B cell (primary cell): ENCODE measurements at regions not wholly inside any gene's neighbourhood (a gene's known extent, or its start where the extent isn't known, plus 50 kb on each side); places are given as distances from the start of the nearest gene placed in this dataset.

Experiments
- ATAC-seq: fragments of 200-7000 bp; cut with Tn5 transposase; one replicate; pipeline ENCODE4 v1.10.0; 2021; ENCODE audit warnings: low read depth, mild to moderate bottlenecking, moderate number of reproducible peaks, moderate library complexity
- CTCF ChIA-PET: fragments of 350-600 bp; sonication (Branson Sonifier 250); formaldehyde crosslinking; loops from one replicate; lab custom pipeline; 2021; ENCODE audit warnings: antibody characterized with exemption, inconsistent platforms; lab: Charles Lee
- POLR2A ChIA-PET: fragments of 350-600 bp; sonication (Branson Sonifier 250); formaldehyde crosslinking; loops from one replicate; lab custom pipeline; 2021; ENCODE audit warnings: antibody characterized with exemption; lab: Charles Lee
- DNase-seq: peaks from one replicate; pipeline ENCODE4 v3.0.0; 2013
- H2AFZ ChIP-seq: 2 replicates; pipeline ENCODE4 v1.6.1; 2012; ENCODE audit warnings: mild to moderate bottlenecking, low read depth, low read length; ENCODE audit not compliant: insufficient read depth, poor library complexity, severe bottlenecking
- H3K27ac ChIP-seq, 2 donors: 1 replicate in 1 of 2; 2 replicates in 1 of 2; pipeline ENCODE4 v1.5.1; 2012 to 2013; ENCODE audit warnings: low read length in 2 of 2, mild to moderate bottlenecking in 2 of 2, moderate library complexity in 1 of 2
- H3K27me3 ChIP-seq, 4 experiments: fragments of 200-600 bp in 1 of 4; sonication (generic) in 1 of 4; replicated peaks in 1 of 4; 1 replicate in 2 of 4; 2 replicates in 2 of 4; pipeline versions ENCODE4 v1.6.1 to v1.7.0; 2013 to 2016; ENCODE audit warnings: low read length in 3 of 4, mild to moderate bottlenecking in 2 of 4, mixed read lengths in 1 of 4, moderate library complexity in 1 of 4; ENCODE audit not compliant: insufficient read depth in 4 of 4, control insufficient read depth in 3 of 4; ENCODE audit errors: control extremely low read depth in 1 of 4
- H3K36me3 ChIP-seq, 2 experiments: replicated peaks in 1 of 2; 1 replicate in 1 of 2; 2 replicates in 1 of 2; pipeline versions ENCODE4 v1.6.1 to v1.7.1; 2013; ENCODE audit warnings: low read length in 1 of 2; ENCODE audit not compliant: insufficient read depth in 2 of 2, control insufficient read depth in 1 of 2; ENCODE audit errors: control extremely low read depth in 1 of 2, extremely low read depth in 1 of 2
- H3K4me1 ChIP-seq, 2 donors: fragments of 200-600 bp in 1 of 2; sonication (generic) in 1 of 2; 1 replicate in 1 of 2; 2 replicates in 1 of 2; pipeline versions ENCODE4 v1.5.1 to v1.6.1; 2013 to 2017; ENCODE audit warnings: low read length in 2 of 2; ENCODE audit not compliant: control insufficient read depth in 2 of 2, insufficient read depth in 2 of 2
- H3K4me2 ChIP-seq: replicated peaks from 2 replicates; pipeline ENCODE3; 2012; ENCODE audit warnings: mild to moderate bottlenecking, low read depth, low read length; ENCODE audit not compliant: poor library complexity, severe bottlenecking
- H3K4me3 ChIP-seq, 5 experiments: fragments of 200-600 bp in 1 of 5; sonication (generic) in 1 of 5; 1 replicate in 3 of 5; 2 replicates in 2 of 5; pipeline versions ENCODE4 v1.5.1 to v1.7.0; 2011 to 2016; ENCODE audit warnings: low read length in 4 of 5, mild to moderate bottlenecking in 4 of 5, low read depth in 2 of 5, control low read depth in 1 of 5, moderate library complexity in 1 of 5; ENCODE audit not compliant: insufficient read depth in 1 of 5; ENCODE audit errors: control extremely low read depth in 1 of 5, extremely low read depth in 1 of 5
- H3K79me2 ChIP-seq: fragments of 200-600 bp; sonication (generic); one replicate; pipeline ENCODE4 v1.6.0; 2016; ENCODE audit warnings: low read length; ENCODE audit not compliant: control insufficient read depth, insufficient read depth
- H3K9ac ChIP-seq: fragments of 200-600 bp; sonication (generic); 2 replicates; pipeline ENCODE4 v1.6.1; 2017; ENCODE audit warnings: mild to moderate bottlenecking, low read length, moderate library complexity
- H3K9me3 ChIP-seq, 3 donors: one replicate each; pipeline versions ENCODE4 v1.6.1 to v1.7.1; 2013; ENCODE audit warnings: low read length in 2 of 3; ENCODE audit not compliant: control insufficient read depth in 2 of 3, insufficient read depth in 1 of 3; ENCODE audit errors: control extremely low read depth in 1 of 3
- H4K20me1 ChIP-seq: 2 replicates; pipeline ENCODE4 v1.6.0; 2012; ENCODE audit warnings: mild to moderate bottlenecking, low read length; ENCODE audit not compliant: insufficient read depth, control insufficient read depth, poor library complexity, severe bottlenecking
- H3K27ac Mint-ChIP-seq: one replicate; pipeline ENCODE4 v1.8.0; 2021; ENCODE audit warnings: mixed read lengths
- H3K27me3 Mint-ChIP-seq: one replicate; pipeline ENCODE4 v1.8.0; 2021; ENCODE audit warnings: mixed read lengths
- H3K4me1 Mint-ChIP-seq: one replicate; pipeline ENCODE4 v1.8.0; 2021; ENCODE audit warnings: mixed read lengths
- H3K4me3 Mint-ChIP-seq: one replicate; pipeline ENCODE4 v1.8.0; 2021; ENCODE audit warnings: mixed read lengths
- H3K9me3 Mint-ChIP-seq: one replicate; pipeline ENCODE4 v1.8.0; 2022; ENCODE audit warnings: mixed read lengths; ENCODE audit not compliant: insufficient read depth
- EZH2 ChIP-seq: IDR thresholded peaks from 2 replicates; pipeline ENCODE4 v1.6.1; 2012; ENCODE audit warnings: borderline replicate concordance, low read depth, mild to moderate bottlenecking, moderate library complexity, low read length; ENCODE audit not compliant: insufficient read depth, poor library complexity, severe bottlenecking
- intact Hi-C: fragments of 100-400 bp; cut with micrococcal nuclease; formaldehyde crosslinking; loops from one replicate; pipeline ENCODE4 v1.10.0; 2022
- TF ChIP-seq, protein P1 (sequence below): fragments of 200-600 bp; IDR thresholded peaks from one replicate; pipeline ENCODE4 v1.8.0; 2022; ENCODE audit warnings: antibody characterized with exemption, mild to moderate bottlenecking

DNA sequence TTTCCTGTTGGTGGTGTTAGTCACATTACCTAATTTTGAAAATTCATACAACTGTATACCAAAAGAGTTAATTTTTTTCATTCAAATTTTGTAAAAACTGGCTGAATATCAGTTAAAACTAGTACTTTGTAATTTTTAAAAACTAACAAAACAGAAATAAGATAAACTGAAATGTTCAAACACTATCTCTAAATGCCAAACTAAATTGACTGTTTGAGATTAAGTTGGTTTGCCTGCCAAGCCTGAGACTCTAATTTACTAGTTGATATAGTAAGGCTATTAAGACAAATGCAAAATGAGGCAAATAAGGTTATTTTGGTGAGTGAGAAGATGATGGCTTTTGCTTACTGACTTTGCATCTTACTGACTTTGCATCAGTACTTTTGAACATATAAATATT is 1134.9 kb upstream of the LRRN3 start:
- POLR2A ChIA-PET = no interaction called here
- Histone ChIP-seq H3K27me3 (no peaks in the 10 kb centered on the region), H3K9ac (no peak overlapping the region), H3K36me3 (no peaks in the 10 kb centered on the region), H3K27ac (no peak overlapping the region), H3K4me2 (no peak overlapping the region), H2AFZ (no peak overlapping the region), H3K4me3 (no peak overlapping the region), H4K20me1 (no peaks in the 10 kb centered on the region), H3K4me1 (no peaks in the 10 kb centered on the region), H3K79me2 (no peaks in the 10 kb centered on the region), H3K9me3 (no peaks in the 10 kb centered on the region)
- no peak overlapping the region for H3K4me3 Mint-ChIP-seq
- no peak for DNase-seq
- no peak overlapping the region for H3K27ac Mint-ChIP-seq
- H3K4me1 Mint-ChIP-seq = no peaks in the 10 kb centered on the region
- H3K27me3 Mint-ChIP-seq = no peaks in the 10 kb centered on the region
- CTCF ChIA-PET = no interaction called here
- TF ChIP-seq, protein P1, sequence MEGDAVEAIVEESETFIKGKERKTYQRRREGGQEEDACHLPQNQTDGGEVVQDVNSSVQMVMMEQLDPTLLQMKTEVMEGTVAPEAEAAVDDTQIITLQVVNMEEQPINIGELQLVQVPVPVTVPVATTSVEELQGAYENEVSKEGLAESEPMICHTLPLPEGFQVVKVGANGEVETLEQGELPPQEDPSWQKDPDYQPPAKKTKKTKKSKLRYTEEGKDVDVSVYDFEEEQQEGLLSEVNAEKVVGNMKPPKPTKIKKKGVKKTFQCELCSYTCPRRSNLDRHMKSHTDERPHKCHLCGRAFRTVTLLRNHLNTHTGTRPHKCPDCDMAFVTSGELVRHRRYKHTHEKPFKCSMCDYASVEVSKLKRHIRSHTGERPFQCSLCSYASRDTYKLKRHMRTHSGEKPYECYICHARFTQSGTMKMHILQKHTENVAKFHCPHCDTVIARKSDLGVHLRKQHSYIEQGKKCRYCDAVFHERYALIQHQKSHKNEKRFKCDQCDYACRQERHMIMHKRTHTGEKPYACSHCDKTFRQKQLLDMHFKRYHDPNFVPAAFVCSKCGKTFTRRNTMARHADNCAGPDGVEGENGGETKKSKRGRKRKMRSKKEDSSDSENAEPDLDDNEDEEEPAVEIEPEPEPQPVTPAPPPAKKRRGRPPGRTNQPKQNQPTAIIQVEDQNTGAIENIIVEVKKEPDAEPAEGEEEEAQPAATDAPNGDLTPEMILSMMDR = no peak
- TF ChIP-seq EZH2 = no peak
- intact Hi-C loops = no loop called here
- no peak for ATAC-seq
- H3K9me3 Mint-ChIP-seq = peaks cover 12% of the 10 kb centered on the region

DNA sequence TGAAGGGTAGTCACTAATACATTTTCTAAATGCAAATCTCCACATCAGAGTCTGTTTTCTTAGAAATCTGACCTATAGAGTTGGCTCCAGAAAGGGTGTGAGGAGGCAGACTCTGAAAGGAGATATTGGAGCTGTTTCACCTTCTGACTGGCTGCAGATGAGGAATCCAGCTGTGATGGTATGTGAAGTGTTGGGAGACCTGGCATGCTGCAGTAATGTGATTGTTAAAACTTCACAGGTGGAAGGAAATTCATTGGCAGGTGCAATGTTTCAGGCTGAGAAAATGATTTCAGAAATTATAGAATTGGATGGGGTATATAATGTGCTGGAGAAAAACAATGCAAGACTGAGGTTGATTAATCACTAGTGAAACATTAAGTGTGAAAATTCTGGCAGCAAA is 1134.0 kb upstream of the LRRN3 start:
- H2AFZ ChIP-seq = no peak overlapping the region
- no peak overlapping the region for H3K9ac ChIP-seq
- H3K4me2 ChIP-seq = no peak overlapping the region
- ChIA-PET POLR2A (no interaction called here), CTCF (no interaction called here)
- H3K79me2 ChIP-seq = no peaks in the 10 kb centered on the region
- H3K4me3 Mint-ChIP-seq = no peak overlapping the region
- no peaks in the 10 kb centered on the region for H3K4me1 ChIP-seq
- ATAC-seq = no peak
- H3K9me3 Mint-ChIP-seq = peaks cover 12% of the 10 kb centered on the region
- no peaks in the 10 kb centered on the region for H3K4me1 Mint-ChIP-seq
- DNase-seq = no peak
- no peak overlapping the region for H3K27ac ChIP-seq
- H3K27me3 ChIP-seq = no peaks in the 10 kb centered on the region
- TF ChIP-seq, protein P1 = no peak
- TF ChIP-seq EZH2 = no peak
- no peaks in the 10 kb centered on the region for H3K27me3 Mint-ChIP-seq
- H3K27ac Mint-ChIP-seq = no peak overlapping the region
- intact Hi-C loops = no loop called here
- no peaks in the 10 kb centered on the region for H3K36me3 ChIP-seq
- H3K4me3 ChIP-seq = no peak overlapping the region
- H4K20me1 ChIP-seq = no peaks in the 10 kb centered on the region
- no peaks in the 10 kb centered on the region for H3K9me3 ChIP-seq
